ENCODE measurements at regions not wholly inside any gene's neighbourhood (a gene's known extent, or its start where the extent isn't known, plus 50 kb on each side); places are given as distances from the start of the nearest gene placed in this dataset.

- H3K27ac ChIP-seq (replicated peaks): no peak overlapping the region
- H3K36me3 ChIP-seq: no peaks in the 10 kb centered on the region
- TF ChIP-seq CTCF (IDR thresholded peaks at IDR 0.05; ENCODE audit: borderline replicate concordance): no peak
- no peak for DNase-seq
- no peaks in the 10 kb centered on the region for H3K27me3 ChIP-seq (ENCODE audit: low read depth)
- intact Hi-C loops (cut with micrococcal nuclease): no loop called here
- no peaks in the 10 kb centered on the region for H3K4me1 ChIP-seq
- H3K4me3 ChIP-seq: no peak overlapping the region
- H3K9me3 ChIP-seq (replicated peaks): peaks cover 21% of the 10 kb centered on the region
Measured at GRCh38 chr7:52107355-52107754, 790.7 kb upstream of the COBL start.

- H3K27ac ChIP-seq (replicated peaks): no peak overlapping the region
- no peak overlapping the region for H3K4me3 ChIP-seq
- H3K36me3 ChIP-seq: no peaks in the 10 kb centered on the region
- H3K27me3 ChIP-seq (ENCODE audit: low read depth): no peaks in the 10 kb centered on the region
- H3K4me1 ChIP-seq: no peaks in the 10 kb centered on the region
- peaks cover 44% of the 10 kb centered on the region for H3K9me3 ChIP-seq (replicated peaks)
- DNase-seq: no peak
- no peak for TF ChIP-seq CTCF (IDR thresholded peaks at IDR 0.05; ENCODE audit: borderline replicate concordance)
- intact Hi-C loops (cut with micrococcal nuclease): no loop called here
Measured at GRCh38 chr7:52095861-52096260, 779.3 kb upstream of the COBL start.

DNA sequence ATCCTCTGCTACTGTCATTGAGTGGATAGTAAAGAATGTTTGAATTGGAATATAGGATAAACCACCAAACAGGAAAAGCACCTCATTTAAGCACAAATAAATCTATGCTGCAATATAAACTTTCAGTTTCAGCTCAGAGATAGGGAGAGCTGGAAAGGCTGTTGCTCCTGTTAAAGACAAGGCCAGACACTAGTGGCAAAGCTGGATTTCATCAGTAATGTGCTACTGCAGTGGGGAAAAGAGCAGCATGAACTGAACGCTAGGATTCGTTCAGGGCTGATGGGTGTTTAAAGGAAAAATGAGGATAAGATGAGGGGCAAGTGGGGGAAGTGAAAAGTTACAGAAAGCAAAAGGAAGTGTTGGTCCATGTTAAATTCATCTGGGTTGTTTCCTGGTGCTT lies 775.4 kb upstream of the COBL start:
- H3K27me3 ChIP-seq (ENCODE audit: low read depth): peaks cover 20% of the 10 kb centered on the region
- intact Hi-C loops (cut with micrococcal nuclease): no loop called here
- TF ChIP-seq CTCF (IDR thresholded peaks at IDR 0.05; ENCODE audit: borderline replicate concordance): no peak

GRCh38 chr7:52091101-52091500 lies 774.5 kb upstream of the COBL start:
- Histone ChIP-seq H3K4me3 (no peak overlapping the region), H3K36me3 (no peaks in the 10 kb centered on the region), H3K27me3 (ENCODE audit: low read depth) (peaks cover 21% of the 10 kb centered on the region), H3K4me1 (no peaks in the 10 kb centered on the region), H3K9me3 (replicated peaks) (peaks cover 23% of the 10 kb centered on the region), H3K27ac (replicated peaks) (no peak overlapping the region)
- no peak for TF ChIP-seq CTCF (IDR thresholded peaks at IDR 0.05; ENCODE audit: borderline replicate concordance)
- no peak for DNase-seq
- intact Hi-C loops (cut with micrococcal nuclease): no loop called here

More for the DNA sequence above, 775.4 kb upstream of the COBL start:
- Histone ChIP-seq H3K4me1 (no peaks in the 10 kb centered on the region), H3K9me3 (replicated peaks) (peaks cover 32% of the 10 kb centered on the region), H3K36me3 (no peaks in the 10 kb centered on the region), H3K4me3 (no peak overlapping the region), H3K27ac (replicated peaks) (no peak overlapping the region)
- no peak for DNase-seq

GRCh38 chr7:52088008-52088901 lies 771.6 kb upstream of the COBL start:
- Histone ChIP-seq H3K4me1 (no peaks in the 10 kb centered on the region), H3K27ac (replicated peaks) (no peak overlapping the region), H3K9me3 (replicated peaks) (peaks cover under 1% of the 10 kb centered on the region), H3K27me3 (ENCODE audit: low read depth) (peaks cover 21% of the 10 kb centered on the region), H3K4me3 (peak overlapping the region; percentile 44), H3K36me3 (no peaks in the 10 kb centered on the region)
- intact Hi-C loops (cut with micrococcal nuclease): no loop called here
- no peak for DNase-seq
- no peak for TF ChIP-seq CTCF (IDR thresholded peaks at IDR 0.05; ENCODE audit: borderline replicate concordance)
